HepG2 (cell line): ENCODE measurements at regions not wholly inside any gene's neighbourhood (a gene's known extent, or its start where the extent isn't known, plus 50 kb on each side); places are given as distances from the start of the nearest gene placed in this dataset.
"Not testable (repeated sequence)": the region's sequence is repeated elsewhere in the genome, so short reads cannot be mapped to it uniquely, and the experiment has no call there.

Experiments
- ATAC-seq: fragments of 200-7000 bp; cut with Tn5 transposase; 3 replicates; pipeline ENCODE4 v1.9.1; 2020; ENCODE audit warnings: mild to moderate bottlenecking, moderate library complexity
- BruUV-seq: library from RNA; stranded (reverse); fragments of 400-500 nt; replicated peaks from 2 replicates; lab custom pipeline; 2021; lab: Mats Ljungman, UMichigan
- CTCF ChIA-PET: fragments of 300-600 bp; formaldehyde crosslinking; extraction: SDS; loops from one replicate; lab custom pipeline; 2021; ENCODE audit warnings: low total read pairs, inconsistent platforms, low intra/inter-chr PET ratio; lab: Yijun Ruan, JAX
- POLR2A ChIA-PET: fragments of 350-600 bp; sonication (Branson Sonifier 250); formaldehyde crosslinking; loops from one replicate; lab custom pipeline; 2020; ENCODE audit warnings: antibody characterized with exemption, inconsistent platforms; lab: Yijun Ruan, JAX
- DNase-seq: peaks from one replicate; pipeline ENCODE4 v3.0.0-alpha.2; 2015; ENCODE audit warnings: low spot score
- FAIRE-seq: peaks from 3 replicates; lab custom pipeline; 2011; peaks lifted over from hg19 to GRCh38; lab: Jason Lieb, UNC
- H2AFZ ChIP-seq: one replicate; pipeline ENCODE4 v1.6.1; 2011; ENCODE audit warnings: low read length, inconsistent platforms
- H3K27ac ChIP-seq: fragments of 300-600 bp; 3 replicates; pipeline ENCODE4 v1.8.0; 2011; ENCODE audit warnings: mixed run types, mild to moderate bottlenecking, mixed read lengths, low read length, inconsistent platforms; ENCODE audit not compliant: insufficient read depth; ENCODE audit errors: extremely low read length
- H3K27me3 ChIP-seq, 2 experiments: fragments of 200-600 bp in 1 of 2; 2 replicates in 1 of 2; 3 replicates in 1 of 2; pipeline versions ENCODE4 v1.6.0 to v1.8.0; 2011; ENCODE audit warnings: low read length in 2 of 2, mild to moderate bottlenecking in 2 of 2, moderate library complexity in 2 of 2, inconsistent platforms in 1 of 2; ENCODE audit not compliant: insufficient read depth in 2 of 2, control insufficient read depth in 1 of 2
- H3K36me3 ChIP-seq, 2 experiments: fragments of 200-600 bp in 1 of 2; replicated peaks in 1 of 2; 2 replicates in 1 of 2; 3 replicates in 1 of 2; pipeline versions ENCODE4 v1.5.1 to v1.8.0; 2011; ENCODE audit warnings: low read length in 2 of 2, inconsistent platforms in 1 of 2; ENCODE audit not compliant: insufficient read depth in 2 of 2, control insufficient read depth in 1 of 2
- H3K4me1 ChIP-seq: 2 replicates; pipeline ENCODE4 v1.5.1; 2012; ENCODE audit warnings: low read length, inconsistent platforms; ENCODE audit not compliant: insufficient read depth
- H3K4me2 ChIP-seq: 2 replicates; pipeline ENCODE4 v1.6.0; 2011; ENCODE audit warnings: low read depth, low read length, inconsistent platforms
- H3K4me3 ChIP-seq, 3 experiments: fragments of 200-600 bp in 1 of 3; sonication (generic), shearing (Covaris generic) in 1 of 3; replicated peaks in 1 of 3; 2 replicates each; pipeline ENCODE4 v1.5.1; 2011 to 2016; ENCODE audit warnings: low read length in 3 of 3, inconsistent platforms in 2 of 3, low read depth in 2 of 3, mild to moderate bottlenecking in 2 of 3, control low read depth in 1 of 3, mixed read lengths in 1 of 3; ENCODE audit not compliant: insufficient read depth in 1 of 3
- H3K79me2 ChIP-seq: one replicate; pipeline ENCODE4 v1.6.1; 2011; ENCODE audit warnings: low read length, inconsistent platforms; ENCODE audit not compliant: insufficient read depth
- H3K9ac ChIP-seq: 2 replicates; pipeline ENCODE4 v1.6.0; 2011; ENCODE audit warnings: mild to moderate bottlenecking, low read depth, low read length, inconsistent platforms; ENCODE audit not compliant: insufficient read depth
- H3K9me3 ChIP-seq: 2 replicates; pipeline ENCODE4 v1.5.1; 2012; ENCODE audit warnings: mild to moderate bottlenecking, low read length
- H4K20me1 ChIP-seq: 2 replicates; pipeline ENCODE4 v1.6.0; 2011; ENCODE audit warnings: inconsistent platforms, mild to moderate bottlenecking, low read length, moderate library complexity; ENCODE audit not compliant: insufficient read depth
- CHD2 ChIP-seq: IDR thresholded peaks from 2 replicates; pipeline ENCODE4 v1.6.1; 2011; ENCODE audit warnings: low read depth, low read length, improper control_type of control experiment
- FOSL2 ChIP-seq: sonication (generic); formaldehyde crosslinking; IDR thresholded peaks from 2 replicates; pipeline ENCODE4 v1.4.0; 2020; ENCODE audit warnings: missing genetic modification reagents
- FOXA3 ChIP-seq: IDR thresholded peaks from 2 replicates; pipeline ENCODE4 v1.6.1; 2016; ENCODE audit warnings: missing genetic modification reagents, missing compliant biosample characterization
- HNF4A ChIP-seq: sonication (generic); formaldehyde crosslinking; IDR thresholded peaks from 2 replicates; pipeline ENCODE4 v1.4.0; 2020; ENCODE audit warnings: missing genetic modification reagents
- KLF9 ChIP-seq: IDR thresholded peaks from 2 replicates; pipeline ENCODE4 v1.6.1; 2016; ENCODE audit warnings: low read depth
- ZFP36 ChIP-seq: fragments of 150-350 bp; IDR thresholded peaks from 2 replicates; pipeline ENCODE4 v1.6.1; 2018; ENCODE audit warnings: borderline replicate concordance, low read length, low read depth; ENCODE audit not compliant: partially characterized antibody
- ZMYM4 ChIP-seq: sonication (generic); formaldehyde crosslinking; IDR thresholded peaks from 2 replicates; pipeline ENCODE4 v1.8.1; 2023; ENCODE audit warnings: mild to moderate bottlenecking, missing genetic modification reagents
- WGBS: methylation state at CpG from one replicate; pipeline ENCODE4 v1.1.6; 2017; ENCODE audit warnings: low lambda C conversion rate; 5-methylcytosine and 5-hydroxymethylcytosine counted together
- in situ Hi-C: cut with HindIII; loops from 2 replicates; pipeline ENCODE4 v1.10.0; 2017; ENCODE audit warnings: low pct_unique_long_range_greater_than_20kb; ENCODE audit not compliant: extremely low pct_ligation_motif_present
- intact Hi-C: fragments of 100-400 bp; cut with micrococcal nuclease; formaldehyde crosslinking; loops from one replicate; pipeline ENCODE4 v1.10.0; 2022; ENCODE audit not compliant: unreplicated experiment
- TF ChIP-seq, protein P1 (sequence below): sonication (generic); formaldehyde crosslinking; IDR thresholded peaks from 2 replicates; pipeline ENCODE4 v1.4.0; 2020; ENCODE audit warnings: missing genetic modification reagents

DNA sequence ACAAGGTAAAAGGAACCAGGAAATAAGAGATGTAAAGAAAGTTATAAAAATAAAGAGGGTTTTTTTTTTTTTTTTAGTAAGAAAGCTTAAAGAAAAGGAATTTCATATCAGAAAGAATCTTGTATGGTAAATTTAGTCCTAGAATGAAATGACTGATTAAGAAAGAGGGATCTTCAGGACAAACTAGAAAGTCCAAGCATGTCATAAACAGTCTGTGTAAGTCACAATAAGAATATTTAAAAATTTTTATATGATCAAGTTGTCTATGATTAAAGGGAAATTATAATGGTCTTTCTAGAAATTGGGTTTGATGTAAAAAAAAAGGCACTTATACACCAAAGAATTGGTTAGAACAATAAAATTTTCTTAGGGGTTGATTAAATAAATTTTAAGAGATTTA lies 289.5 kb downstream of the XPNPEP1 start:
- no peak overlapping the region for H3K9ac ChIP-seq
- no peaks in the 10 kb centered on the region for H3K36me3 ChIP-seq
- DNase-seq: no peak
- no peak overlapping the region for H2AFZ ChIP-seq
- no TSS peak for BruUV-seq
- H3K27ac ChIP-seq: no peak overlapping the region
- no peak overlapping the region for H3K4me2 ChIP-seq
- no peak for FAIRE-seq
- no peaks in the 10 kb centered on the region for H4K20me1 ChIP-seq
- in situ Hi-C loops: no loop called here
- no peaks in the 10 kb centered on the region; a peak in 1 of 5 replicates for H3K27me3 ChIP-seq
- TF ChIP-seq FOXA3 (CRISPR knock-in tag): no peak
- TF ChIP-seq ZFP36: peak; percentile 84
- intact Hi-C loops: no loop called here
- H3K4me3 ChIP-seq: no peak overlapping the region
- ChIA-PET CTCF (no interaction called here), POLR2A (no interaction called here)
- no peaks in the 10 kb centered on the region for H3K79me2 ChIP-seq
- ATAC-seq: no peak
- H3K9me3 ChIP-seq: peaks cover 25% of the 10 kb centered on the region
- H3K4me1 ChIP-seq: no peaks in the 10 kb centered on the region

DNA sequence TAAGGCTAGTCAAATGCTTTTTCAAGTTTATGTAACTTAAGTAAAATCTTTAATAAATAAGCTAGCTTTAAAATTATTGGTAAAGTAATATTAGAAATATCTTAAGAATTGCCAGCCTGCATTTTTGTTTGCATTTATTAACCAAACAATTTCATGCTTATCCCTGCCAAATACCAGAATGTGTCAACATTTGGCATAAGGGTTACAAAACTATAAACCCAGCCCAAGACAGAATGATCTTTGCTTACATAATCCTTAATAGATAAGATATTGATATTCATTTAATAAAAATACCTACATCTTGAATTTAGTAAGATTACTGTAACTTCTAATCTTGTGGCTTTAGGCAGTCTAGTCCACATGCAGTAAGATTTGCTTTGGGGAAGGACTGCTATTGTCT lies 290.3 kb downstream of the XPNPEP1 start:
- in situ Hi-C loops, CTCF ChIA-PET, ATAC-seq, H4K20me1 ChIP-seq, H3K9ac ChIP-seq, BruUV-seq, H3K27ac ChIP-seq, FAIRE-seq, H3K27me3 ChIP-seq, H3K36me3 ChIP-seq, intact Hi-C loops, POLR2A ChIA-PET, H3K4me2 ChIP-seq, H3K4me3 ChIP-seq, DNase-seq, H2AFZ ChIP-seq, H3K79me2 ChIP-seq, H3K4me1 ChIP-seq: not testable (repeated sequence)
- H3K9me3 ChIP-seq: peaks cover 25% of the 10 kb centered on the region

DNA sequence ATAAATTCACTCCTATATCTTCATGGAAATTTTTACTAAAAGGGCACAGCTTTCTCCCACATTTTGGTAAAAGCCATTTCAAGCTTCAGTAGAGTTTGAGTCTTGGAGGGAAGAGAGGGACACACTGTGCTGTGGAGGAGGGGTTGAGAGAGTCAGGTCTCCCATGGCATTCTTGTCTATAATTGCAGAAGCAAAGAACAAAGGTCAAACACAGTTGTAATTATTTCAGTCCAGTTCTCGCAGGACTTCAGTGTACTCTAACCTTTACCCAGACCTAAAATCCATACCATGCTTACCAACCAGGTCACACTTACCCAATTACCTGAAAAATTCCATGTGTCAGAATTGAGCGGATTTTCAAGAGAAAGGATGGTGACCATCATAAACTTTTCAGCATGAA lies 298.4 kb downstream of the XPNPEP1 start:
- BruUV-seq: no TSS peak
- Histone ChIP-seq H4K20me1 (no peaks in the 10 kb centered on the region), H3K27me3 (no peaks in the 10 kb centered on the region), H3K4me3 (no peak overlapping the region), H3K4me1 (no peaks in the 10 kb centered on the region), H3K9ac (no peak overlapping the region), H3K79me2 (no peaks in the 10 kb centered on the region), H3K4me2 (no peak overlapping the region), H2AFZ (no peak overlapping the region), H3K36me3 (no peaks in the 10 kb centered on the region), H3K9me3 (no peaks in the 10 kb centered on the region), H3K27ac (no peak overlapping the region)
- 0% methylated on average over 2 of the region's 2 CpGs for WGBS
- DNase-seq (peak; percentile 3), ATAC-seq (peak; percentile 85), FAIRE-seq (no peak)
- in situ Hi-C loops (no loop called here), intact Hi-C loops (no loop called here)
- POLR2A ChIA-PET: no interaction called here
- CTCF ChIA-PET: no interaction called here
- TF ChIP-seq ZMYM4 (peak; percentile 39; the same call in 1 of the 2 replicates), HNF4A (CRISPR knock-in tag) (peak; percentile 47), CHD2 (peak; percentile 62; the same call in 1 of the 2 replicates), KLF9 (CRISPR knock-in tag) (no peak), FOSL2 (CRISPR knock-in tag) (no peak)
- TF ChIP-seq, protein P1, sequence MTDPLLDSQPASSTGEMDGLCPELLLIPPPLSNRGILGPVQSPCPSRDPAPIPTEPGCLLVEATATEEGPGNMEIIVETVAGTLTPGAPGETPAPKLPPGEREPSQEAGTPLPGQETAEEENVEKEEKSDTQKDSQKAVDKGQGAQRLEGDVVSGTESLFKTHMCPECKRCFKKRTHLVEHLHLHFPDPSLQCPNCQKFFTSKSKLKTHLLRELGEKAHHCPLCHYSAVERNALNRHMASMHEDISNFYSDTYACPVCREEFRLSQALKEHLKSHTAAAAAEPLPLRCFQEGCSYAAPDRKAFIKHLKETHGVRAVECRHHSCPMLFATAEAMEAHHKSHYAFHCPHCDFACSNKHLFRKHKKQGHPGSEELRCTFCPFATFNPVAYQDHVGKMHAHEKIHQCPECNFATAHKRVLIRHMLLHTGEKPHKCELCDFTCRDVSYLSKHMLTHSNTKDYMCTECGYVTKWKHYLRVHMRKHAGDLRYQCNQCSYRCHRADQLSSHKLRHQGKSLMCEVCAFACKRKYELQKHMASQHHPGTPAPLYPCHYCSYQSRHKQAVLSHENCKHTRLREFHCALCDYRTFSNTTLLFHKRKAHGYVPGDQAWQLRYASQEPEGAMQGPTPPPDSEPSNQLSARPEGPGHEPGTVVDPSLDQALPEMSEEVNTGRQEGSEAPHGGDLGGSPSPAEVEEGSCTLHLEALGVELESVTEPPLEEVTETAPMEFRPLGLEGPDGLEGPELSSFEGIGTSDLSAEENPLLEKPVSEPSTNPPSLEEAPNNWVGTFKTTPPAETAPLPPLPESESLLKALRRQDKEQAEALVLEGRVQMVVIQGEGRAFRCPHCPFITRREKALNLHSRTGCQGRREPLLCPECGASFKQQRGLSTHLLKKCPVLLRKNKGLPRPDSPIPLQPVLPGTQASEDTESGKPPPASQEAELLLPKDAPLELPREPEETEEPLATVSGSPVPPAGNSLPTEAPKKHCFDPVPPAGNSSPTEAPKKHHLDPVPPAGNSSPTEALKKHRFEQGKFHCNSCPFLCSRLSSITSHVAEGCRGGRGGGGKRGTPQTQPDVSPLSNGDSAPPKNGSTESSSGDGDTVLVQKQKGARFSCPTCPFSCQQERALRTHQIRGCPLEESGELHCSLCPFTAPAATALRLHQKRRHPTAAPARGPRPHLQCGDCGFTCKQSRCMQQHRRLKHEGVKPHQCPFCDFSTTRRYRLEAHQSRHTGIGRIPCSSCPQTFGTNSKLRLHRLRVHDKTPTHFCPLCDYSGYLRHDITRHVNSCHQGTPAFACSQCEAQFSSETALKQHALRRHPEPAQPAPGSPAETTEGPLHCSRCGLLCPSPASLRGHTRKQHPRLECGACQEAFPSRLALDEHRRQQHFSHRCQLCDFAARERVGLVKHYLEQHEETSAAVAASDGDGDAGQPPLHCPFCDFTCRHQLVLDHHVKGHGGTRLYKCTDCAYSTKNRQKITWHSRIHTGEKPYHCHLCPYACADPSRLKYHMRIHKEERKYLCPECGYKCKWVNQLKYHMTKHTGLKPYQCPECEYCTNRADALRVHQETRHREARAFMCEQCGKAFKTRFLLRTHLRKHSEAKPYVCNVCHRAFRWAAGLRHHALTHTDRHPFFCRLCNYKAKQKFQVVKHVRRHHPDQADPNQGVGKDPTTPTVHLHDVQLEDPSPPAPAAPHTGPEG: no peak
